OCI-LY3 (cell line): ENCODE measurements at regions not wholly inside any gene's neighbourhood (a gene's known extent, or its start where the extent isn't known, plus 50 kb on each side); places are given as distances from the start of the nearest gene placed in this dataset.

ENCODE experiments used
- CTCF ChIP-seq: fragments of 200-600, 300-600 bp; sonication (generic); IDR thresholded peaks from 2 replicates; pipeline ENCODE4 v1.5.1; 2014; ENCODE audit warnings: antibody characterized with exemption, low read length, low read depth
- EZH2phosphoT487 ChIP-seq: fragments of 200-600 bp; shearing (Covaris generic); IDR thresholded peaks from 2 replicates; pipeline ENCODE4 v1.6.1; 2018; ENCODE audit warnings: antibody characterized with exemption, mixed run types, low read depth

- TF ChIP-seq CTCF (no peak), EZH2phosphoT487 (no peak)
These were observed 219.2 kb upstream of the RUNX1 start for GRCh38 chr21:35268261-35268660.
